HepG2 (cell line): ENCODE measurements at regions not wholly inside any gene's neighbourhood (a gene's known extent, or its start where the extent isn't known, plus 50 kb on each side); places are given as distances from the start of the nearest gene placed in this dataset.

ENCODE experiments used
- ATAC-seq: fragments of 200-7000 bp; cut with Tn5 transposase; 3 replicates; pipeline ENCODE4 v1.9.1; 2020; ENCODE audit warnings: mild to moderate bottlenecking, moderate library complexity
- BruUV-seq: library from RNA; stranded (reverse); fragments of 400-500 nt; replicated peaks from 2 replicates; lab custom pipeline; 2021; lab: Mats Ljungman, UMichigan
- CTCF ChIA-PET: fragments of 300-600 bp; formaldehyde crosslinking; extraction: SDS; loops from one replicate; lab custom pipeline; 2021; ENCODE audit warnings: low total read pairs, inconsistent platforms, low intra/inter-chr PET ratio; lab: Yijun Ruan, JAX
- POLR2A ChIA-PET: fragments of 350-600 bp; sonication (Branson Sonifier 250); formaldehyde crosslinking; loops from one replicate; lab custom pipeline; 2020; ENCODE audit warnings: antibody characterized with exemption, inconsistent platforms; lab: Yijun Ruan, JAX
- DNase-seq: peaks from one replicate; pipeline ENCODE4 v3.0.0-alpha.2; 2015; ENCODE audit warnings: low spot score
- FAIRE-seq: peaks from 3 replicates; lab custom pipeline; 2011; peaks lifted over from hg19 to GRCh38; lab: Jason Lieb, UNC
- H2AFZ ChIP-seq: one replicate; pipeline ENCODE4 v1.6.1; 2011; ENCODE audit warnings: low read length, inconsistent platforms
- H3K27ac ChIP-seq: fragments of 300-600 bp; 3 replicates; pipeline ENCODE4 v1.8.0; 2011; ENCODE audit warnings: mixed run types, mild to moderate bottlenecking, mixed read lengths, low read length, inconsistent platforms; ENCODE audit not compliant: insufficient read depth; ENCODE audit errors: extremely low read length
- H3K27me3 ChIP-seq, 2 experiments: fragments of 200-600 bp in 1 of 2; 2 replicates in 1 of 2; 3 replicates in 1 of 2; pipeline versions ENCODE4 v1.6.0 to v1.8.0; 2011; ENCODE audit warnings: low read length in 2 of 2, mild to moderate bottlenecking in 2 of 2, moderate library complexity in 2 of 2, inconsistent platforms in 1 of 2; ENCODE audit not compliant: insufficient read depth in 2 of 2, control insufficient read depth in 1 of 2
- H3K36me3 ChIP-seq, 2 experiments: fragments of 200-600 bp in 1 of 2; replicated peaks in 1 of 2; 2 replicates in 1 of 2; 3 replicates in 1 of 2; pipeline versions ENCODE4 v1.5.1 to v1.8.0; 2011; ENCODE audit warnings: low read length in 2 of 2, inconsistent platforms in 1 of 2; ENCODE audit not compliant: insufficient read depth in 2 of 2, control insufficient read depth in 1 of 2
- H3K4me1 ChIP-seq: 2 replicates; pipeline ENCODE4 v1.5.1; 2012; ENCODE audit warnings: low read length, inconsistent platforms; ENCODE audit not compliant: insufficient read depth
- H3K4me2 ChIP-seq: 2 replicates; pipeline ENCODE4 v1.6.0; 2011; ENCODE audit warnings: low read depth, low read length, inconsistent platforms
- H3K4me3 ChIP-seq, 3 experiments: fragments of 200-600 bp in 1 of 3; sonication (generic), shearing (Covaris generic) in 1 of 3; replicated peaks in 1 of 3; 2 replicates each; pipeline ENCODE4 v1.5.1; 2011 to 2016; ENCODE audit warnings: low read length in 3 of 3, inconsistent platforms in 2 of 3, low read depth in 2 of 3, mild to moderate bottlenecking in 2 of 3, control low read depth in 1 of 3, mixed read lengths in 1 of 3; ENCODE audit not compliant: insufficient read depth in 1 of 3
- H3K79me2 ChIP-seq: one replicate; pipeline ENCODE4 v1.6.1; 2011; ENCODE audit warnings: low read length, inconsistent platforms; ENCODE audit not compliant: insufficient read depth
- H3K9ac ChIP-seq: 2 replicates; pipeline ENCODE4 v1.6.0; 2011; ENCODE audit warnings: mild to moderate bottlenecking, low read depth, low read length, inconsistent platforms; ENCODE audit not compliant: insufficient read depth
- H3K9me3 ChIP-seq: 2 replicates; pipeline ENCODE4 v1.5.1; 2012; ENCODE audit warnings: mild to moderate bottlenecking, low read length
- H4K20me1 ChIP-seq: 2 replicates; pipeline ENCODE4 v1.6.0; 2011; ENCODE audit warnings: inconsistent platforms, mild to moderate bottlenecking, low read length, moderate library complexity; ENCODE audit not compliant: insufficient read depth
- FOXK1 ChIP-seq: sonication (generic); formaldehyde crosslinking; IDR thresholded peaks from 2 replicates; pipeline ENCODE4 v1.4.0; 2020; ENCODE audit warnings: low read depth, missing genetic modification reagents, borderline replicate concordance
- MEF2D ChIP-seq: sonication (generic); formaldehyde crosslinking; IDR thresholded peaks from 2 replicates; pipeline ENCODE4 v1.5.1; 2020; ENCODE audit warnings: mild to moderate bottlenecking, missing genetic modification reagents
- PRMT3 ChIP-seq: sonication (generic); formaldehyde crosslinking; IDR thresholded peaks from 2 replicates; pipeline ENCODE4 v1.8.1; 2022; ENCODE audit warnings: low read depth, mild to moderate bottlenecking, moderate library complexity, missing genetic modification reagents, borderline replicate concordance
- RNF2 ChIP-seq: fragments of 450-650 bp; conservative IDR thresholded peaks from 2 replicates; pipeline ENCODE4 v1.6.1; 2016; ENCODE audit warnings: low read depth
- SOX13 ChIP-seq, 3 experiments: fragments of 450-650 bp in 1 of 3; sonication (generic) in 1 of 3; formaldehyde crosslinking in 1 of 3; IDR thresholded peaks in 2 of 3; conservative IDR thresholded peaks in 1 of 3; 2 replicates each; pipeline versions ENCODE4 v1.5.0 to v1.6.1; 2016 to 2020; ENCODE audit warnings: antibody characterized with exemption in 1 of 3, mild to moderate bottlenecking in 1 of 3, missing compliant biosample characterization in 1 of 3, missing genetic modification reagents in 1 of 3, moderate library complexity in 1 of 3
- TAF15 ChIP-seq: fragments of 200-400 bp; formaldehyde crosslinking; IDR thresholded peaks from one replicate; pipeline ENCODE4 v1.6.1; 2018; ENCODE audit warnings: mild to moderate bottlenecking, low read depth, low read length; ENCODE audit not compliant: poor library complexity, severe bottlenecking
- TBP ChIP-seq: sonication (generic); formaldehyde crosslinking; IDR thresholded peaks from 2 replicates; pipeline ENCODE4 v1.5.0; 2020; ENCODE audit warnings: missing genetic modification reagents
- XBP1 ChIP-seq: sonication (generic); formaldehyde crosslinking; IDR thresholded peaks from 2 replicates; pipeline ENCODE4 v1.5.0; 2020; ENCODE audit warnings: missing genetic modification reagents
- YY1 ChIP-seq: IDR thresholded peaks from 2 replicates; pipeline ENCODE4 v1.6.1; 2011; ENCODE audit warnings: low read length, low read depth, moderate library complexity, mild to moderate bottlenecking; ENCODE audit not compliant: insufficient read depth, insufficient replicate concordance
- ZNF24 ChIP-seq: fragments of 450-650 bp; IDR thresholded peaks from 2 replicates; pipeline ENCODE4 v1.6.1; 2017; ENCODE audit warnings: antibody characterized with exemption, mild to moderate bottlenecking
- ZNF772 ChIP-seq: sonication (generic); formaldehyde crosslinking; IDR thresholded peaks from 2 replicates; pipeline ENCODE4 v1.5.0; 2020; ENCODE audit warnings: mild to moderate bottlenecking, missing genetic modification reagents
- WGBS: methylation state at CpG from one replicate; pipeline ENCODE4 v1.1.6; 2017; ENCODE audit warnings: low lambda C conversion rate; 5-methylcytosine and 5-hydroxymethylcytosine counted together
- in situ Hi-C: cut with HindIII; loops from 2 replicates; pipeline ENCODE4 v1.10.0; 2017; ENCODE audit warnings: low pct_unique_long_range_greater_than_20kb; ENCODE audit not compliant: extremely low pct_ligation_motif_present
- intact Hi-C: fragments of 100-400 bp; cut with micrococcal nuclease; formaldehyde crosslinking; loops from one replicate; pipeline ENCODE4 v1.10.0; 2022; ENCODE audit not compliant: unreplicated experiment
- TF ChIP-seq, protein P1 (sequence below): sonication (generic); formaldehyde crosslinking; IDR thresholded peaks from 2 replicates; pipeline ENCODE4 v1.8.0; 2022; ENCODE audit warnings: missing genetic modification reagents, mild to moderate bottlenecking, inconsistent platforms, borderline replicate concordance
- TF ChIP-seq, protein P2 (sequence below): sonication (generic); formaldehyde crosslinking; IDR thresholded peaks from 2 replicates; pipeline ENCODE4 v1.9.0; 2021; ENCODE audit warnings: missing genetic modification reagents, mild to moderate bottlenecking, borderline replicate concordance
- TF ChIP-seq, protein P3 (sequence below): sonication (generic); formaldehyde crosslinking; IDR thresholded peaks from 2 replicates; pipeline ENCODE4 v1.4.0; 2020; ENCODE audit warnings: mild to moderate bottlenecking, low read depth, missing genetic modification reagents

DNA sequence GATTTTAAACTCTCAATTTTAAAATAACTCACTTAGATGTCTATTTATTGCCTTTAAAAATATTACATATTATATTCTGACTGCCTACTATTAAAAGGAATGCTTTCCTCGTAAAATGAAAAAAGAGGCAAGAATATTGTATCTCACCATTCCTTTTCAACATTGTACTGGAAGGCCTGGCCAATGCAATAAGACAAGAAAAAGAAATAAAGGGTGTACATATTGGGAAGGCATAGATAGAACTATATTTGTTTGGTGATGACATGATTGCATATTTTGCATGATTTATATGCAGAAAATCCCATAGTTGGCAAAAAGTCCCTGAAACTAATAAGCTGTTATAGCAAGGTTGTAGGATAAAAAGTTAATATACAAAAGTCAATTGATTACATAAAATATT, 474.6 kb upstream of the ATP2B1 start:
- Histone ChIP-seq H3K27ac (no peak overlapping the region), H4K20me1 (no peaks in the 10 kb centered on the region), H3K27me3 (no peaks in the 10 kb centered on the region), H3K79me2 (no peaks in the 10 kb centered on the region), H2AFZ (no peak overlapping the region), H3K4me2 (no peak overlapping the region), H3K36me3 (no peaks in the 10 kb centered on the region), H3K4me1 (no peaks in the 10 kb centered on the region), H3K9ac (no peak overlapping the region), H3K9me3 (peaks cover 74% of the 10 kb centered on the region), H3K4me3 (no peak overlapping the region)
- 0% methylated on average over 1 of the region's 1 CpG for WGBS
- in situ Hi-C loops = no loop called here
- BruUV-seq = no TSS peak
- CTCF ChIA-PET = no interaction called here
- no peak for ATAC-seq
- intact Hi-C loops = no loop called here
- no peak for DNase-seq
- TF ChIP-seq TAF15 = no peak
- TF ChIP-seq YY1 = no peak
- TF ChIP-seq RNF2 = no peak
- no peak for TF ChIP-seq SOX13 (IDR thresholded peaks at IDR 0.05)
- no peak for TF ChIP-seq SOX13 (CRISPR knock-in tag; conservative IDR thresholded peaks at IDR 0.05 in 1 of 2, IDR thresholded peaks at IDR 0.05 in 1 of 2)
- FAIRE-seq = no peak
- POLR2A ChIA-PET = no interaction called here

DNA sequence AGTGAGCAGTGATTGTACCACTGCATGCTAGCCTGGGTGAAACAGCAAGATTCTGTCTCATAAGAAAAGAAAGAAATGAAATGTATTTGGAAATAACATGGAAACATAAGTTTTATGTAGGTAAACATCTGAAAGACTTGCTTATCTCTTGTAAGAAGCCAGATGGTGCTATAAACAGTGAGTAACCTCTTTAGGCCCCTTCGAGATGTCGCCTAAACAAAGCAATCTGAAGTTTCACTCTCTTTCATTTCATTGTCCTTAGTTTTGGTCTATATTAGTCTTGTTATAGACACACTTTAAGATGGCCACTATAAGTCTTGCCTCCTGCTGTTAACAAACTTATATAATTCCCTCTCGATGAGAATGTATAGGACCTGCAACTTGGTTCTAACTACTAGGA, 472.6 kb upstream of the ATP2B1 start:
- ChIA-PET POLR2A (no interaction called here), CTCF (no interaction called here)
- FAIRE-seq (no peak), ATAC-seq (no peak), DNase-seq (no peak)
- Histone ChIP-seq H3K36me3 (no peaks in the 10 kb centered on the region), H3K9me3 (peaks cover 71% of the 10 kb centered on the region), H3K4me1 (no peaks in the 10 kb centered on the region), H4K20me1 (no peaks in the 10 kb centered on the region), H2AFZ (no peak overlapping the region), H3K9ac (no peak overlapping the region), H3K4me3 (no peak overlapping the region), H3K27ac (no peak overlapping the region), H3K4me2 (no peak overlapping the region), H3K27me3 (no peaks in the 10 kb centered on the region), H3K79me2 (no peaks in the 10 kb centered on the region)
- intact Hi-C loops = no loop called here
- BruUV-seq = no TSS peak
- WGBS = 1% methylated on average over 3 of the region's 3 CpGs
- in situ Hi-C loops = no loop called here
- TF ChIP-seq, protein P1, sequence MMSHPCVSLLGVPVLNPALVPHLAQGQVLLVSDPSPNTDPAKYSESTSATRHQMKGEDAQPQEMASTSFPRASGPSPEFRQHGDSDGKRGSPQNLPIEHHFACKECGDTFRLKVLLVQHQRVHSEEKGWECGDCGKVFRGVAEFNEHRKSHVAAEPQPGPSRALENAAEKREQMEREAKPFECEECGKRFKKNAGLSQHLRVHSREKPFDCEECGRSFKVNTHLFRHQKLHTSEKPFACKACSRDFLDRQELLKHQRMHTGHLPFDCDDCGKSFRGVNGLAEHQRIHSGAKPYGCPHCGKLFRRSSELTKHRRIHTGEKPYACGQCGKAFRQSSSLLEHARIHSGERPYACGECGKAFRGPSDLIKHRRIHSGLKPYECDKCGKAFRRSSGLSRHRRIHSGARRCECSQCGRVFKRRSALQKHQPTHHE (CRISPR knock-in tag) = no peak
- TF ChIP-seq MEF2D (CRISPR knock-in tag) = no peak
- TF ChIP-seq, protein P2, sequence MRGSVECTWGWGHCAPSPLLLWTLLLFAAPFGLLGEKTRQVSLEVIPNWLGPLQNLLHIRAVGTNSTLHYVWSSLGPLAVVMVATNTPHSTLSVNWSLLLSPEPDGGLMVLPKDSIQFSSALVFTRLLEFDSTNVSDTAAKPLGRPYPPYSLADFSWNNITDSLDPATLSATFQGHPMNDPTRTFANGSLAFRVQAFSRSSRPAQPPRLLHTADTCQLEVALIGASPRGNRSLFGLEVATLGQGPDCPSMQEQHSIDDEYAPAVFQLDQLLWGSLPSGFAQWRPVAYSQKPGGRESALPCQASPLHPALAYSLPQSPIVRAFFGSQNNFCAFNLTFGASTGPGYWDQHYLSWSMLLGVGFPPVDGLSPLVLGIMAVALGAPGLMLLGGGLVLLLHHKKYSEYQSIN (CRISPR knock-in tag) = no peak
- no peak for TF ChIP-seq PRMT3 (CRISPR knock-in tag)
- no peak for TF ChIP-seq ZNF24
- no peak for TF ChIP-seq ZNF772
- TF ChIP-seq, protein P3, sequence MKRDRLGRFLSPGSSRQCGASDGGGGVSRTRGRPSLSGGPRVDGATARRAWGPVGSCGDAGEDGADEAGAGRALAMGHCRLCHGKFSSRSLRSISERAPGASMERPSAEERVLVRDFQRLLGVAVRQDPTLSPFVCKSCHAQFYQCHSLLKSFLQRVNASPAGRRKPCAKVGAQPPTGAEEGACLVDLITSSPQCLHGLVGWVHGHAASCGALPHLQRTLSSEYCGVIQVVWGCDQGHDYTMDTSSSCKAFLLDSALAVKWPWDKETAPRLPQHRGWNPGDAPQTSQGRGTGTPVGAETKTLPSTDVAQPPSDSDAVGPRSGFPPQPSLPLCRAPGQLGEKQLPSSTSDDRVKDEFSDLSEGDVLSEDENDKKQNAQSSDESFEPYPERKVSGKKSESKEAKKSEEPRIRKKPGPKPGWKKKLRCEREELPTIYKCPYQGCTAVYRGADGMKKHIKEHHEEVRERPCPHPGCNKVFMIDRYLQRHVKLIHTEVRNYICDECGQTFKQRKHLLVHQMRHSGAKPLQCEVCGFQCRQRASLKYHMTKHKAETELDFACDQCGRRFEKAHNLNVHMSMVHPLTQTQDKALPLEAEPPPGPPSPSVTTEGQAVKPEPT = no peak
- no peak for TF ChIP-seq FOXK1 (CRISPR knock-in tag)
- no peak for TF ChIP-seq XBP1 (CRISPR knock-in tag)
- TF ChIP-seq TBP = no peak
